Activated CD4-positive, alpha-beta memory T cell treated with anti-CD3 and anti-CD28 coated beads for 36 hours (primary cell): ENCODE measurements at regions not wholly inside any gene's neighbourhood (a gene's known extent, or its start where the extent isn't known, plus 50 kb on each side); places are given as distances from the start of the nearest gene placed in this dataset.

Experiments used
- CTCF ChIA-PET: fragments of 350-600 bp; sonication (Branson Sonifier 250); formaldehyde crosslinking; loops from one replicate; lab custom pipeline; 2021; ENCODE audit warnings: antibody characterized with exemption, inconsistent platforms; lab: Charles Lee
- POLR2A ChIA-PET: fragments of 350-600 bp; sonication (Branson Sonifier 250); formaldehyde crosslinking; loops from one replicate; lab custom pipeline; 2021; ENCODE audit warnings: antibody characterized with exemption; lab: Charles Lee
- DNase-seq: peaks from one replicate; pipeline ENCODE4 v3.0.0-alpha.2; 2020
- H3K27ac Mint-ChIP-seq: one replicate; pipeline ENCODE4 v1.8.0; 2021; ENCODE audit warnings: mixed read lengths
- H3K27me3 Mint-ChIP-seq: one replicate; pipeline ENCODE4 v1.8.0; 2021; ENCODE audit warnings: mixed read lengths
- H3K36me3 Mint-ChIP-seq: one replicate; pipeline ENCODE4 v1.8.0; 2021; ENCODE audit warnings: mixed read lengths
- H3K4me1 Mint-ChIP-seq: one replicate; pipeline ENCODE4 v1.8.0; 2021; ENCODE audit warnings: low read depth, mixed read lengths
- H3K4me3 Mint-ChIP-seq: one replicate; pipeline ENCODE4 v1.8.0; 2021; ENCODE audit warnings: mild to moderate bottlenecking, mixed read lengths
- H3K9me3 Mint-ChIP-seq: one replicate; pipeline ENCODE4 v1.8.0; 2021; ENCODE audit warnings: mixed read lengths
- intact Hi-C: fragments of 100-400 bp; cut with micrococcal nuclease; formaldehyde crosslinking; loops from one replicate; pipeline ENCODE4 v1.15.1; 2023

- POLR2A ChIA-PET: no interaction called here
- CTCF ChIA-PET: no interaction called here
These were observed 129.0 kb downstream of the RND3 start for GRCh38 chr2:150358468-150358807.

GRCh38 chr2:150357770-150358467 lies 129.5 kb downstream of the RND3 start:
- intact Hi-C loops: no loop called here
- no peak for DNase-seq
- no peaks in the 10 kb centered on the region for H3K27me3 Mint-ChIP-seq
- ChIA-PET POLR2A (no interaction called here), CTCF (no interaction called here)
- no peaks in the 10 kb centered on the region for H3K4me1 Mint-ChIP-seq
- no peaks in the 10 kb centered on the region for H3K36me3 Mint-ChIP-seq
- no peaks in the 10 kb centered on the region for H3K9me3 Mint-ChIP-seq
- no peak overlapping the region for H3K27ac Mint-ChIP-seq
- no peak overlapping the region for H3K4me3 Mint-ChIP-seq

More at GRCh38 chr2:150358468-150358807, 129.0 kb downstream of the RND3 start:
- Mint-ChIP-seq H3K9me3 (no peaks in the 10 kb centered on the region), H3K36me3 (no peaks in the 10 kb centered on the region), H3K27me3 (no peaks in the 10 kb centered on the region), H3K4me3 (no peak overlapping the region), H3K4me1 (no peaks in the 10 kb centered on the region), H3K27ac (no peak overlapping the region)
- intact Hi-C loops: no loop called here
- DNase-seq: no peak

- no peak overlapping the region for H3K4me3 Mint-ChIP-seq
- no peaks in the 10 kb centered on the region for H3K36me3 Mint-ChIP-seq
- intact Hi-C loops: no loop called here
- ChIA-PET POLR2A (no interaction called here), CTCF (no interaction called here)
- no peaks in the 10 kb centered on the region for H3K4me1 Mint-ChIP-seq
- no peak for DNase-seq
- H3K27me3 Mint-ChIP-seq: no peaks in the 10 kb centered on the region
- H3K9me3 Mint-ChIP-seq: no peaks in the 10 kb centered on the region
- H3K27ac Mint-ChIP-seq: no peak overlapping the region
These were observed 132.0 kb downstream of the RND3 start for GRCh38 chr2:150355440-150355839.

- POLR2A ChIA-PET: no interaction called here
These were observed 134.1 kb downstream of the RND3 start for GRCh38 chr2:150353376-150353775.

GRCh38 chr2:150351922-150352321 lies 135.5 kb downstream of the RND3 start:
- H3K4me1 Mint-ChIP-seq: no peaks in the 10 kb centered on the region
- no peaks in the 10 kb centered on the region for H3K27me3 Mint-ChIP-seq
- H3K27ac Mint-ChIP-seq: no peak overlapping the region
- H3K9me3 Mint-ChIP-seq: no peaks in the 10 kb centered on the region
- intact Hi-C loops: no loop called here
- DNase-seq: no peak
- ChIA-PET CTCF (no interaction called here), POLR2A (no interaction called here)
- no peak overlapping the region for H3K4me3 Mint-ChIP-seq
- no peaks in the 10 kb centered on the region for H3K36me3 Mint-ChIP-seq

More at GRCh38 chr2:150353376-150353775, 134.1 kb downstream of the RND3 start:
- Mint-ChIP-seq H3K27me3 (no peaks in the 10 kb centered on the region), H3K4me1 (no peaks in the 10 kb centered on the region), H3K9me3 (no peaks in the 10 kb centered on the region), H3K27ac (no peak overlapping the region), H3K36me3 (no peaks in the 10 kb centered on the region), H3K4me3 (no peak overlapping the region)
- CTCF ChIA-PET: no interaction called here
- intact Hi-C loops: no loop called here
- no peak for DNase-seq

GRCh38 chr2:150350500-150350899 lies 137.0 kb downstream of the RND3 start:
- Mint-ChIP-seq H3K4me1 (no peaks in the 10 kb centered on the region), H3K27ac (no peak overlapping the region)

GRCh38 chr2:150346806-150347205 lies 140.7 kb downstream of the RND3 start:
- CTCF ChIA-PET: no interaction called here
- H3K4me3 Mint-ChIP-seq: no peak overlapping the region
- intact Hi-C loops: no loop called here
- no peak for DNase-seq
- POLR2A ChIA-PET: no interaction called here
- no peak overlapping the region for H3K27ac Mint-ChIP-seq
- H3K9me3 Mint-ChIP-seq: peaks cover 2% of the 10 kb centered on the region
- H3K27me3 Mint-ChIP-seq: no peaks in the 10 kb centered on the region
- no peaks in the 10 kb centered on the region for H3K36me3 Mint-ChIP-seq
- no peaks in the 10 kb centered on the region for H3K4me1 Mint-ChIP-seq

More at GRCh38 chr2:150350500-150350899, 137.0 kb downstream of the RND3 start:
- POLR2A ChIA-PET: no interaction called here
- CTCF ChIA-PET: no interaction called here
- Mint-ChIP-seq H3K4me3 (no peak overlapping the region), H3K27me3 (no peaks in the 10 kb centered on the region), H3K36me3 (no peaks in the 10 kb centered on the region), H3K9me3 (peaks cover 2% of the 10 kb centered on the region)
- no peak for DNase-seq
- intact Hi-C loops: no loop called here

GRCh38 chr2:150341982-150342680 lies 145.3 kb downstream of the RND3 start:
- Mint-ChIP-seq H3K4me3 (no peak overlapping the region), H3K36me3 (no peaks in the 10 kb centered on the region), H3K27ac (no peak overlapping the region), H3K4me1 (no peaks in the 10 kb centered on the region), H3K9me3 (peaks cover 4% of the 10 kb centered on the region), H3K27me3 (no peaks in the 10 kb centered on the region)
- intact Hi-C loops: no loop called here
- DNase-seq: no peak
- ChIA-PET POLR2A (no interaction called here), CTCF (no interaction called here)

GRCh38 chr2:150339951-150340350 lies 147.5 kb downstream of the RND3 start:
- Mint-ChIP-seq H3K9me3 (peaks cover 2% of the 10 kb centered on the region), H3K27me3 (no peaks in the 10 kb centered on the region), H3K27ac (no peak overlapping the region), H3K36me3 (no peaks in the 10 kb centered on the region), H3K4me1 (no peaks in the 10 kb centered on the region), H3K4me3 (no peak overlapping the region)
- intact Hi-C loops: no loop called here
- DNase-seq: no peak
- ChIA-PET CTCF (no interaction called here), POLR2A (no interaction called here)

GRCh38 chr2:150339282-150339681 lies 148.2 kb downstream of the RND3 start:
- no peak overlapping the region for H3K27ac Mint-ChIP-seq

GRCh38 chr2:150335596-150335995 lies 151.9 kb downstream of the RND3 start:
- no peak for DNase-seq
- CTCF ChIA-PET: interaction anchor here (1.4 kb wide), 1 partner anchor 24 kb away, joined by 3 read pairs; no protein-coding TSS in a partner anchor
- H3K4me3 Mint-ChIP-seq: no peak overlapping the region
- H3K27me3 Mint-ChIP-seq: no peaks in the 10 kb centered on the region
- peaks cover 2% of the 10 kb centered on the region for H3K9me3 Mint-ChIP-seq
- POLR2A ChIA-PET: no interaction called here
- no peak overlapping the region for H3K27ac Mint-ChIP-seq
- H3K4me1 Mint-ChIP-seq: no peaks in the 10 kb centered on the region
- no peaks in the 10 kb centered on the region for H3K36me3 Mint-ChIP-seq
- intact Hi-C loops: no loop called here

More at GRCh38 chr2:150339282-150339681, 148.2 kb downstream of the RND3 start:
- peaks cover 2% of the 10 kb centered on the region for H3K9me3 Mint-ChIP-seq
- no peaks in the 10 kb centered on the region for H3K4me1 Mint-ChIP-seq
- intact Hi-C loops: no loop called here
- H3K36me3 Mint-ChIP-seq: no peaks in the 10 kb centered on the region
- CTCF ChIA-PET: no interaction called here
- POLR2A ChIA-PET: no interaction called here
- no peaks in the 10 kb centered on the region for H3K27me3 Mint-ChIP-seq
- no peak for DNase-seq
- H3K4me3 Mint-ChIP-seq: no peak overlapping the region

GRCh38 chr2:150332383-150332782 lies 155.1 kb downstream of the RND3 start:
- no peaks in the 10 kb centered on the region for H3K4me1 Mint-ChIP-seq
- intact Hi-C loops: no loop called here
- H3K4me3 Mint-ChIP-seq: no peak overlapping the region
- no peak for DNase-seq
- H3K36me3 Mint-ChIP-seq: no peaks in the 10 kb centered on the region
- H3K27ac Mint-ChIP-seq: no peak overlapping the region
- ChIA-PET CTCF (no interaction called here), POLR2A (no interaction called here)
- no peaks in the 10 kb centered on the region for H3K27me3 Mint-ChIP-seq
- H3K9me3 Mint-ChIP-seq: no peaks in the 10 kb centered on the region
